ENCODE measurements at regions not wholly inside any gene's neighbourhood (a gene's known extent, or its start where the extent isn't known, plus 50 kb on each side); places are given as distances from the start of the nearest gene placed in this dataset.

- no peak for DNase-seq
Observed at GRCh38 chr1:10914056-10914455, 98.4 kb upstream of the TARDBP start.

- DNase-seq, result no peak
Observed at GRCh38 chr1:10915594-10915993, 96.9 kb upstream of the TARDBP start.

DNA sequence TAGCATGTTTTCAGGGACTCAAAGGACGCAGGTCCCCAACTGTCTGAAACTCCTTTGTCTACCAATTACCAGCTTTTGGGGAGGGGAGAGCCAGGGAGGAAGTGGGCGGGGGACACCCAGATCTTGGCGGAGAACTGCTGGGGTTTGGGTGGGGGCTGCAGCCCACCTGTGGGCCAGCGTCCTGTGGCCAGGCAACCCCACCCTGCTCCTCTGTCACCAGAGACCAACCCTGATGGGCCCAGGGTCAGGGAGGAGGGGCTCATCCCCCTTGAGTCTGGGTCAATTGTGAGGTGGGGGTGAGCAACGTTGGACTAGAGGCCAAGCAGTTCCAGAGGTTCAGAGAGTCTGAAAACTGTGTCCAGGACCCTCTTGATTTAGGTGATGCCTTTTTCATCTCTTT lies 96.1 kb upstream of the TARDBP start:
- DNase-seq, result no peak

GRCh38 chr1:10916991-10917390 lies 95.5 kb upstream of the TARDBP start:
- no peak for DNase-seq

DNA sequence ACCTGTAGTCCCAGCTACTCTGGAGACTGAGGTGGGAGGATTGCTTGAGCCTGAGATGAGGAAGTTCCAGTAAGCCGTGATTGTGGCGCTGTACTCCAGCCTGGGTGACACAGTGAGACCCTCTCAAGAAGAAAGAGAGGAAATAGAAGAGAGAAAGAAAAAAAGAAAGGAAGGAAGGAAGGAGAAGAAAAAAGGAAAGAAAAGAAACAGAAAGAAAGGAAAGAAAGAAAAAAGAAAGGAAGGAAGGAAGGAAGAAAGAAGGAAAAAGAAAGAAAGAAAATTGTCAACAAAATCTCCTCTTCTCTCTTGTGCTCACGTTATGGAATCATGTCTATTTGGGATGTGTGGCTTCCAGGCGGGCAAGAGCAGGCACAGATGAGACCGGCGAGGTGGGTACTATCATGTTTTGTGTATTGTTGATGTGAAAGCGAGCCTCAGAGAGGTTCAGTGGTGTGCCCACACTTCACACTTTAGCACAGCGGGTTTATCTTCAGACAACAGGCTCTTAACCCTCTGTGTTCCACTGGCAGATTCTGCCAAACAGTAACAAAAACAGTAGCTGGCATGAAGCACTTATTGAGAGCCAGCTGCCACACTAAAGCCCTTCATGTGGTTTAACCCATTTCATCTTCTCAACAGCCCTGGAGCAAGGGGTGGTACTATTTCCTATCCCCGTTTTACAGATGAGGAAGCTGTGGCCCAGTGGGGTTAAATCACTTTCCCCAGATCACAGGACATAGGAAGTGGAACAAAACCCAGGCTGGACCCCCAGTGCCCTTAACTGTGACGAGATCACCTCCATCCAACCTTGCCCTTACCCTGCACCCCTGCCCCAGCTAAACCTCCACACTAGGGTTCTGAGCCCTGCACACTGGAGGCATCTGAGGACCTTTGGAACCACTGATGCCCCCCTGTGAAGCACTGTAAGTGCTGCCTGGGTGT lies 94.7 kb upstream of the TARDBP start:
- DNase-seq, result no peak

DNA sequence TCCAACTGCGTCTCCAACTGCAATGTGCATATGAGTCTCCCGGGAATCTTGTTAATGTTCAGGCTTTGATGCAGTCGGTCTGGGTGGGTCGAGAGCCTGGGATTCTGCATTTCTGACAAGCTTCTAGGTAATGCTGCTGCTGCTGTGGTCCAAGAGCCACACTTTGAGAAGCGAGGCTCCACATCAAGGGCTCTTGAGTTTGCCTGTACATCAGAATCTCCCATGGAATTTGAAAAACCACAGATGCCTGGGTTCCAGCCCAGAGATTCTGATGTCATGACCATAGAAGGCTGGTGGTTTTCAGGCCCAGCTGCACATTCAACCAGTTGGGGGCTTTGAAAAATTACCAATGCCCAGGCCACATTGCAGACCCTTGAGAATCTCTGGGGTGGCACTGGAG lies 93.9 kb upstream of the TARDBP start:
- DNase-seq, result no peak

- no peak for DNase-seq
Observed at GRCh38 chr1:10920063-10920626, 92.3 kb upstream of the TARDBP start.

DNA sequence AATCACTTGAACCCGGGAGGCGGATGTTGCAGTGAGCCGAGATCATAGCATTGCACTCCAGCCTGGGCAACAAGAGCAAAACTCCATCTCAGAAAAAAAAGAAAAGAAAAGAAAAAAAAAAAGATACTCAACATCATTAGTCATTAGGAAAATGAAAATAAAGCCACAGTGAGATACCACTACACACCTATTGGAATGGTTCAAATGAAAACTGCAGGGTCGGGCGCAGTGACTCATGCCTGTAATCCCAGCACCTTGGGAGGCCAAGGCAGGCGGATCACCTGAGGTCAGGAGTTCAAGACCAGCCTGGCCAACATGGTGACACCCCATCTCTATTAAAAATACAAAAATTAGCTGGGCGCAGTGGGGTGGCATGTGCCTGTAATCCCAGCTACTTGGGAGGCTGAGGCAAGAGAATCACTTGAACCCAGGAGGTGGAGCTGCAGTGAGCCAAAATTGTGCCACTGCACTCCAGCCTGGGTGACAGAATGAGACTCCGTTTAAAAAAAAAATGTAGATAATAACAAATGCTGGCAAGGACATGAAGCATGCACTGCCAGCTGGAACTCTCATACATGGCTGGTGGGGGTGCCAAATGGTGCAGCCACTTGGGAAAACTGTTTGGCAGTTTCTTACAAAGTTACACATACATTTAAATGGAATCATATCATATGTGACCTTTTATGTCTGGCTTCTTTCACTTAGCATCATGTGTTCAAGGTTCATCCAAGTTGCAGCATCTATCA lies 90.0 kb upstream of the TARDBP start:
- peak in 1 of 2 donors; percentile 59 for DNase-seq

- no peak for DNase-seq
Observed at GRCh38 chr1:10924030-10924429, 88.4 kb upstream of the TARDBP start.

DNA sequence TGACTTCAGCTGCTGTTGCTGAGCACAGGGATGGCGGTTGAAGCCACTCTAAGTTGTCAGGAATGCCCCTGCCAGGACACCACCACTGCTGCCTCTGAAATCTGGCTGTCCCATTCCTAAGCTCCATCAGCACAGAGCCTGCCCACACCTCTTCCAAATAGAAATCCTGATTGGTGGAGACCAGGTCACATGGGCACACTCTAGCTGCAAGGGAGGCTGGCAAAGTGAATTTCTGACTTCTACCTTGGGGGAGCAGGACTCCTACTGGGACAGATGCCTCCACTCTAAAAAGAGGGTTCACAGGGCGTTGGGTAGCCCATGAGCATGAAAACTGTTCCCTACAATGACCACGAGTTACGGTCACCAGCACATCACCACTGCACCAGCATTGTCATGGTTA lies 83.8 kb upstream of the TARDBP start:
- no peak for DNase-seq

GRCh38 chr1:10932088-10932487 lies 80.4 kb upstream of the TARDBP start:
- peak in 1 of 2 donors; percentile 35 for DNase-seq

DNA sequence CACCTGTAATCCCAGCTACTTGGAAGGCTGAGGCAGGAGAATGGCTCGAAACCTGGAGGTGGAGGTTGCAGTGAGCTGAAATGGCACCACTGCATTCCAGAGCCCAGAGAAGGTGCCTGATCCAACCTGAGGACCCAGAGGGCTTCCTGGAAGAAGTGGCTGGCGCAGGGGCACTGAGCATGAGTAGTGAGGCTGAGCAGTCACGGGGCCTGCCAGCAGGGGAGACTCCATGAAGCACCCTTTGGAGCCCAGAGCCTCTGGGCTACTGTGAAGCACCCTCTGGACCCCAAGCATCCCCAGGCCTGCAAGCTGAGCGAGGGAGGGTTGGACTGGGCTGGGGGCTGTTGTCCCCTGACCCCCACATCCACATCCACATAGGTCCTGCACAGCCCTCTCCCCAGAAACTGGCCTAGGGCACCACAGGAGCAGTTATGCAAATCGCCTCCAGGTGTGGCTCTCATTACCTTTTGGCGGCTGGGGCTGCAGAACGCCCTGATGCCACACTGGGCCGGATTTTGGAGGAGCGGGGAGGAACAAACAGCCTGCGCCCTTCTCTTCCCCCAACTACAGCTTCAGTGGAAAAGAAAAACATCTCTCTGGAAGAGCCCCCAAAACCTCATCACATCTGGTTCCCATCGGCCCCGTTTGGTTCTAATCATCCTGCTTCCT lies 78.2 kb upstream of the TARDBP start:
- no peak for DNase-seq

DNA sequence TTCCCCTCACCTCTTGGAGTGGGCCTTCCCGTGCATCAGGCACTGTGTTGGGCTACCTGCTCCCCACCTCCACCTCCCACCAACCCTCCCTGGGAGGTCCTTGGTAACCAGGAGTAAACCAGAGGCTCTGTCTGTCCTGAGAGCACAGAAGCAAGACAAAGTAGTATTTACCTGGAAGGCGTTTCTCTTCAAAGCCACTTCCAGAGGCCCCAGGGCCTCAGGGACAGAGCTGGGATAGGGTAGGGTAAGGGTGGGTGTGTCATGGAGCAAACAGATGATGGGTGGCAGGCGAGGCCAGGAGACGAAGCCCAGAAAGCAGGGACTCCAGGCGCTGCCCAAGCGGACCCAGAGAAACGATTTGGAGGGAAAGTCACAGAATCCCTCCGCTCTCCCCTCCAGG lies 77.2 kb upstream of the TARDBP start:
- no peak for DNase-seq

- DNase-seq, result no peak
Observed at GRCh38 chr1:10935724-10936123, 76.7 kb upstream of the TARDBP start.

- DNase-seq, result no peak
Observed at GRCh38 chr1:10936998-10937901, 75.2 kb upstream of the TARDBP start.

- DNase-seq, result no peak
Observed at GRCh38 chr1:10938741-10939417, 73.6 kb upstream of the TARDBP start.

GRCh38 chr1:10939654-10940450 lies 72.6 kb upstream of the TARDBP start:
- DNase-seq, result peak; percentile 63 to 76

DNA sequence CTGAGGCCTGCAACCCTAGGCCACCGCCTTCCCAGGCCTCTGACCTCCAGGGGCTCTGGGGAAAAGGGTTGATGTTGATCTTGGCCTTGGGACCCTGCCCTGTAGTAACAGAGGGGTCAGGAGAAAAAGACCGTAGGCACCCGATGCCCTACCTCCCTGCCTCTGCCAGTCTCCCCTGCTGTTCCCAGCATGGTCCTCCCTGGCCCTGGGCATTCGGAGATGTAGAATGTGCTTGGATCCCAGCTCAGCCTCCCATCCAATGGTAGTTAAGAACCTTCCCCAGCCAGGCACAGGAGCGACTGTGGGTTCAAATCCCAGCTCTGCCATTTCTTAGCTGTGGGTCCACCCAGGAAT lies 72.0 kb upstream of the TARDBP start:
- no peak for DNase-seq

- no peak for DNase-seq
Observed at GRCh38 chr1:10940838-10941237, 71.6 kb upstream of the TARDBP start.

GRCh38 chr1:10941891-10942541 lies 70.4 kb upstream of the TARDBP start:
- DNase-seq, result peak; percentile 77 to 78

Data from stimulated activated CD4-positive, alpha-beta T cell treated with anti-CD3 and anti-CD28 coated beads, Interleukin-2, amount 100 ng/mL, for 24 hours (primary cell).